ENCODE measurements at regions not wholly inside any gene's neighbourhood (a gene's known extent, or its start where the extent isn't known, plus 50 kb on each side); places are given as distances from the start of the nearest gene placed in this dataset.
"Not testable (repeated sequence)": the region's sequence is repeated elsewhere in the genome, so short reads cannot be mapped to it uniquely, and the experiment has no call there.

- no peak overlapping the region for H3K4me3 Mint-ChIP-seq
- CTCF ChIA-PET: no interaction called here
- no peaks in the 10 kb centered on the region for H3K27me3 Mint-ChIP-seq (ENCODE audit: low read depth)
- DNase-seq: no peak
- H3K36me3 Mint-ChIP-seq (ENCODE audit: low read depth): no peaks in the 10 kb centered on the region
- no peaks in the 10 kb centered on the region for H3K4me1 Mint-ChIP-seq (ENCODE audit: low read depth)
- peaks cover 2% of the 10 kb centered on the region for H3K9me3 Mint-ChIP-seq
- no peak overlapping the region for H3K27ac Mint-ChIP-seq
- intact Hi-C loops (cut with micrococcal nuclease): no loop called here
These were observed 489.4 kb upstream of the IL12A start for GRCh38 chr3:159499031-159499793.

- CTCF ChIA-PET: interaction anchor here (0.7 kb wide), 1 partner anchor 1769 kb away, joined by 4 read pairs; no protein-coding TSS in a partner anchor
- intact Hi-C loops (cut with micrococcal nuclease): no loop called here
- Mint-ChIP-seq H3K4me1 (ENCODE audit: low read depth) (no peaks in the 10 kb centered on the region), H3K9me3 (peaks cover 2% of the 10 kb centered on the region), H3K27me3 (ENCODE audit: low read depth) (no peaks in the 10 kb centered on the region), H3K4me3 (no peak overlapping the region), H3K36me3 (ENCODE audit: low read depth) (no peaks in the 10 kb centered on the region), H3K27ac (no peak overlapping the region)
- DNase-seq: no peak
These were observed 487.6 kb upstream of the IL12A start for GRCh38 chr3:159501029-159501428.

GRCh38 chr3:159502986-159503385 is 485.6 kb upstream of the IL12A start:
- no peak overlapping the region for H3K27ac Mint-ChIP-seq
- intact Hi-C loops (cut with micrococcal nuclease): no loop called here
- no peaks in the 10 kb centered on the region for H3K4me1 Mint-ChIP-seq (ENCODE audit: low read depth)
- DNase-seq: no peak
- H3K9me3 Mint-ChIP-seq: peaks cover 2% of the 10 kb centered on the region
- no peaks in the 10 kb centered on the region for H3K36me3 Mint-ChIP-seq (ENCODE audit: low read depth)
- H3K4me3 Mint-ChIP-seq: no peak overlapping the region
- CTCF ChIA-PET: no interaction called here
- no peaks in the 10 kb centered on the region for H3K27me3 Mint-ChIP-seq (ENCODE audit: low read depth)

GRCh38 chr3:159510988-159511387 is 477.6 kb upstream of the IL12A start:
- H3K4me3 Mint-ChIP-seq; H3K9me3 Mint-ChIP-seq; H3K36me3 Mint-ChIP-seq (ENCODE audit: low read depth); H3K4me1 Mint-ChIP-seq (ENCODE audit: low read depth); DNase-seq; H3K27me3 Mint-ChIP-seq (ENCODE audit: low read depth); CTCF ChIA-PET; H3K27ac Mint-ChIP-seq; intact Hi-C loops (cut with micrococcal nuclease): not testable (repeated sequence)

- no peak overlapping the region for H3K27ac Mint-ChIP-seq
- no peaks in the 10 kb centered on the region for H3K36me3 Mint-ChIP-seq (ENCODE audit: low read depth)
- no peaks in the 10 kb centered on the region for H3K4me1 Mint-ChIP-seq (ENCODE audit: low read depth)
- H3K4me3 Mint-ChIP-seq: no peak overlapping the region
- no peaks in the 10 kb centered on the region for H3K27me3 Mint-ChIP-seq (ENCODE audit: low read depth)
- intact Hi-C loops (cut with micrococcal nuclease): no loop called here
- H3K9me3 Mint-ChIP-seq: no peaks in the 10 kb centered on the region
- CTCF ChIA-PET: no interaction called here
- no peak for DNase-seq
These were observed 475.2 kb upstream of the IL12A start for GRCh38 chr3:159513444-159513843.

GRCh38 chr3:159513867-159514380 is 474.7 kb upstream of the IL12A start:
- Mint-ChIP-seq H3K4me1 (ENCODE audit: low read depth) (no peaks in the 10 kb centered on the region), H3K36me3 (ENCODE audit: low read depth) (no peaks in the 10 kb centered on the region), H3K27me3 (ENCODE audit: low read depth) (no peaks in the 10 kb centered on the region), H3K4me3 (no peak overlapping the region), H3K9me3 (no peaks in the 10 kb centered on the region), H3K27ac (no peak overlapping the region)
- intact Hi-C loops (cut with micrococcal nuclease): no loop called here
- CTCF ChIA-PET: no interaction called here
- no peak for DNase-seq

- H3K4me1 Mint-ChIP-seq (ENCODE audit: low read depth): no peaks in the 10 kb centered on the region
- H3K9me3 Mint-ChIP-seq: no peaks in the 10 kb centered on the region
- intact Hi-C loops (cut with micrococcal nuclease): no loop called here
- no peaks in the 10 kb centered on the region for H3K27me3 Mint-ChIP-seq (ENCODE audit: low read depth)
- H3K4me3 Mint-ChIP-seq: no peak overlapping the region
- no peak overlapping the region for H3K27ac Mint-ChIP-seq
- CTCF ChIA-PET: no interaction called here
- no peaks in the 10 kb centered on the region for H3K36me3 Mint-ChIP-seq (ENCODE audit: low read depth)
- no peak for DNase-seq
These were observed 471.5 kb upstream of the IL12A start for GRCh38 chr3:159517105-159517504.

- no peak overlapping the region for H3K27ac Mint-ChIP-seq
- no peak overlapping the region for H3K4me3 Mint-ChIP-seq
- H3K27me3 Mint-ChIP-seq (ENCODE audit: low read depth): no peaks in the 10 kb centered on the region
- CTCF ChIA-PET: no interaction called here
- no peak for DNase-seq
- H3K9me3 Mint-ChIP-seq: no peaks in the 10 kb centered on the region
- H3K4me1 Mint-ChIP-seq (ENCODE audit: low read depth): no peaks in the 10 kb centered on the region
- intact Hi-C loops (cut with micrococcal nuclease): no loop called here
- no peaks in the 10 kb centered on the region for H3K36me3 Mint-ChIP-seq (ENCODE audit: low read depth)
These were observed 468.0 kb upstream of the IL12A start for GRCh38 chr3:159520638-159521037.

- intact Hi-C loops (cut with micrococcal nuclease): no loop called here
- no peaks in the 10 kb centered on the region for H3K27me3 Mint-ChIP-seq (ENCODE audit: low read depth)
- H3K36me3 Mint-ChIP-seq (ENCODE audit: low read depth): no peaks in the 10 kb centered on the region
- H3K9me3 Mint-ChIP-seq: no peaks in the 10 kb centered on the region
- CTCF ChIA-PET: no interaction called here
- H3K27ac Mint-ChIP-seq: no peak overlapping the region
- H3K4me3 Mint-ChIP-seq: no peak overlapping the region
- DNase-seq: no peak
- H3K4me1 Mint-ChIP-seq (ENCODE audit: low read depth): no peaks in the 10 kb centered on the region
These were observed 466.4 kb upstream of the IL12A start for GRCh38 chr3:159522276-159522675.

GRCh38 chr3:159528251-159528895 is 460.3 kb upstream of the IL12A start:
- H3K4me1 Mint-ChIP-seq (ENCODE audit: low read depth): no peaks in the 10 kb centered on the region
- H3K4me3 Mint-ChIP-seq: no peak overlapping the region
- DNase-seq: no peak
- no peak overlapping the region for H3K27ac Mint-ChIP-seq
- peaks cover 2% of the 10 kb centered on the region for H3K9me3 Mint-ChIP-seq
- H3K36me3 Mint-ChIP-seq (ENCODE audit: low read depth): no peaks in the 10 kb centered on the region
- intact Hi-C loops (cut with micrococcal nuclease): no loop called here
- no peaks in the 10 kb centered on the region for H3K27me3 Mint-ChIP-seq (ENCODE audit: low read depth)
- CTCF ChIA-PET: no interaction called here

- H3K36me3 Mint-ChIP-seq (ENCODE audit: low read depth): no peaks in the 10 kb centered on the region
- H3K9me3 Mint-ChIP-seq: peaks cover 2% of the 10 kb centered on the region
- DNase-seq: no peak
- H3K27ac Mint-ChIP-seq: no peak overlapping the region
- H3K27me3 Mint-ChIP-seq (ENCODE audit: low read depth): no peaks in the 10 kb centered on the region
- H3K4me1 Mint-ChIP-seq (ENCODE audit: low read depth): no peaks in the 10 kb centered on the region
- CTCF ChIA-PET: no interaction called here
- H3K4me3 Mint-ChIP-seq: no peak overlapping the region
- intact Hi-C loops (cut with micrococcal nuclease): no loop called here
These were observed 456.1 kb upstream of the IL12A start for GRCh38 chr3:159532577-159532976.

- Mint-ChIP-seq H3K27ac (no peak overlapping the region), H3K36me3 (ENCODE audit: low read depth) (no peaks in the 10 kb centered on the region), H3K27me3 (ENCODE audit: low read depth) (no peaks in the 10 kb centered on the region), H3K9me3 (no peaks in the 10 kb centered on the region), H3K4me1 (ENCODE audit: low read depth) (no peaks in the 10 kb centered on the region), H3K4me3 (no peak overlapping the region)
- intact Hi-C loops (cut with micrococcal nuclease): no loop called here
- CTCF ChIA-PET: no interaction called here
- no peak for DNase-seq
These were observed 454.1 kb upstream of the IL12A start for GRCh38 chr3:159534496-159534895.

GRCh38 chr3:159536876-159537275 is 451.8 kb upstream of the IL12A start:
- CTCF ChIA-PET: no interaction called here
- Mint-ChIP-seq H3K9me3 (no peaks in the 10 kb centered on the region), H3K27me3 (ENCODE audit: low read depth) (no peaks in the 10 kb centered on the region), H3K4me3 (no peak overlapping the region), H3K27ac (no peak overlapping the region), H3K4me1 (ENCODE audit: low read depth) (no peaks in the 10 kb centered on the region), H3K36me3 (ENCODE audit: low read depth) (no peaks in the 10 kb centered on the region)
- intact Hi-C loops (cut with micrococcal nuclease): no loop called here
- DNase-seq: no peak
